MM.1S (cell line): ENCODE measurements at regions not wholly inside any gene's neighbourhood (a gene's known extent, or its start where the extent isn't known, plus 50 kb on each side); places are given as distances from the start of the nearest gene placed in this dataset.

Experiments
- EZH2 ChIP-seq: fragments of 300-600 bp; sonication (generic); optimal IDR thresholded peaks from 2 replicates; pipeline ENCODE3; 2017; ENCODE audit warnings: low read depth, mild to moderate bottlenecking, antibody characterized with exemption, low read length, mixed read lengths
- EZH2phosphoT487 ChIP-seq: fragments of 300-600 bp; sonication (generic); IDR thresholded peaks from 2 replicates; pipeline ENCODE4 v1.6.1; 2018; ENCODE audit warnings: antibody characterized with exemption, low read length
- TF ChIP-seq, protein P1 (sequence below): fragments of 300-600 bp; sonication (generic); IDR thresholded peaks from 2 replicates; pipeline ENCODE4 v1.5.1; 2016; ENCODE audit warnings: antibody characterized with exemption, low read length, mixed read lengths

DNA sequence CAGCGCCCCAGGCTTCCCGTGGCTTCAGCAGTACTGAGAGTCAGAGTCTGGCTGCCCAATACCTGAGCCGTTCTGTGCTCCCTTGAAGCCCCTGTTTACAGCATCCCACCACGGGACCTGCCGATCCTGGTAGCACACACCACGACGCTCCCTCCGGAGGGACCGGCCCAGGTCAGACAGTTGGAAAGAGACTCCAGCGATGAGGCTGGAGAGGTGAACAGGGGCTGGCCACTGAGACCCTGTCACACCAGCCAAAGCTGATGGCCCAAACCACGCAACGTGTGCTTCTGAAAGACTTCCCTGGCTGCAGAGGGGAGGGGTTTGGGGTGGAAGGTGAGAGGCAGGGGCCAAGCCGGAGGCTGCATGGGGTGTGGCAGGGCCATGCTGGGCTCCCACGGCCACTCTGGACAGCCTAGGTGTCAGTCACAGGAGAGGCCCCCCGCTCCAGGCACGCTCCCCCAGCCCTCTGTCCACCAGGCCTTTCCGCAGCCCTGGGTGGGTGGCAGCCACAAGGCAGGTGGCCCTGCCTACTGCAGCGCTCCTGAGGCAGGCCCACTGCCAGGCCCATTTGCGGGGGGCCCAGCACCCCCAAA, 140.2 kb upstream of the CHST15 start:
- TF ChIP-seq, protein P1, sequence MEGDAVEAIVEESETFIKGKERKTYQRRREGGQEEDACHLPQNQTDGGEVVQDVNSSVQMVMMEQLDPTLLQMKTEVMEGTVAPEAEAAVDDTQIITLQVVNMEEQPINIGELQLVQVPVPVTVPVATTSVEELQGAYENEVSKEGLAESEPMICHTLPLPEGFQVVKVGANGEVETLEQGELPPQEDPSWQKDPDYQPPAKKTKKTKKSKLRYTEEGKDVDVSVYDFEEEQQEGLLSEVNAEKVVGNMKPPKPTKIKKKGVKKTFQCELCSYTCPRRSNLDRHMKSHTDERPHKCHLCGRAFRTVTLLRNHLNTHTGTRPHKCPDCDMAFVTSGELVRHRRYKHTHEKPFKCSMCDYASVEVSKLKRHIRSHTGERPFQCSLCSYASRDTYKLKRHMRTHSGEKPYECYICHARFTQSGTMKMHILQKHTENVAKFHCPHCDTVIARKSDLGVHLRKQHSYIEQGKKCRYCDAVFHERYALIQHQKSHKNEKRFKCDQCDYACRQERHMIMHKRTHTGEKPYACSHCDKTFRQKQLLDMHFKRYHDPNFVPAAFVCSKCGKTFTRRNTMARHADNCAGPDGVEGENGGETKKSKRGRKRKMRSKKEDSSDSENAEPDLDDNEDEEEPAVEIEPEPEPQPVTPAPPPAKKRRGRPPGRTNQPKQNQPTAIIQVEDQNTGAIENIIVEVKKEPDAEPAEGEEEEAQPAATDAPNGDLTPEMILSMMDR, result no peak
- TF ChIP-seq EZH2, result no peak
- TF ChIP-seq EZH2phosphoT487, result no peak
